GM23338 (cell line): ENCODE measurements at regions not wholly inside any gene's neighbourhood (a gene's known extent, or its start where the extent isn't known, plus 50 kb on each side); places are given as distances from the start of the nearest gene placed in this dataset.

Source experiments
- ATAC-seq: fragments of 200-7000 bp; cut with Tn5 transposase; 3 replicates; pipeline ENCODE4 v1.9.1; 2020
- DNase-seq: peaks from one replicate; pipeline ENCODE4 v3.0.0-alpha.2; 2015; ENCODE audit warnings: low spot score
- H2AFZ ChIP-seq: fragments of 200-600 bp; sonication (generic); 2 replicates; pipeline ENCODE4 v1.8.0; 2016; ENCODE audit warnings: antibody characterized with exemption, mild to moderate bottlenecking, moderate library complexity
- H3F3A ChIP-seq: fragments of 200-600 bp; sonication (generic); replicated peaks from 2 replicates; pipeline ENCODE4 v1.8.0; 2017; ENCODE audit warnings: antibody characterized with exemption, mixed run types, low read depth
- H3K27ac ChIP-seq: fragments of 200-600 bp; sonication (generic); 2 replicates; pipeline ENCODE4 v1.6.1; 2016; ENCODE audit warnings: low read depth
- H3K27me3 ChIP-seq: fragments of 200-600 bp; sonication (generic); 2 replicates; pipeline ENCODE4 v1.8.0; 2016; ENCODE audit warnings: mild to moderate bottlenecking, mixed run types, moderate library complexity; ENCODE audit not compliant: insufficient read depth
- H3K36me3 ChIP-seq: fragments of 200-600 bp; sonication (generic); 2 replicates; pipeline ENCODE4 v1.8.0; 2016; ENCODE audit warnings: mild to moderate bottlenecking; ENCODE audit not compliant: insufficient read depth
- H3K4me1 ChIP-seq: fragments of 200-600 bp; sonication (generic); 2 replicates; pipeline ENCODE4 v1.8.0; 2016; ENCODE audit warnings: mild to moderate bottlenecking, moderate library complexity; ENCODE audit not compliant: insufficient read depth
- H3K4me2 ChIP-seq: fragments of 200-600 bp; sonication (generic); 2 replicates; pipeline ENCODE4 v1.7.1; 2017; ENCODE audit warnings: mixed run types
- H3K4me3 ChIP-seq: fragments of 200-600 bp; sonication (generic); 2 replicates; pipeline ENCODE4 v1.6.1; 2016; ENCODE audit warnings: mixed run types
- H3K79me2 ChIP-seq: fragments of 200-600 bp; sonication (generic); replicated peaks from 2 replicates; pipeline ENCODE4 v1.8.0; 2017; ENCODE audit warnings: mild to moderate bottlenecking; ENCODE audit not compliant: insufficient read depth
- H3K9me2 ChIP-seq: fragments of 200-600 bp; sonication (generic); 2 replicates; pipeline ENCODE4 v1.8.0; 2017; ENCODE audit not compliant: insufficient read depth
- H4K20me1 ChIP-seq: fragments of 200-600 bp; sonication (generic); replicated peaks from 2 replicates; pipeline ENCODE4 v1.8.0; 2017; ENCODE audit warnings: mild to moderate bottlenecking; ENCODE audit not compliant: insufficient read depth
- H3K27ac Mint-ChIP-seq: 2 replicates; pipeline ENCODE4 v1.8.0; 2020; ENCODE audit warnings: inconsistent platforms, mild to moderate bottlenecking, moderate library complexity, mixed read lengths
- H3K27me3 Mint-ChIP-seq: 3 replicates; pipeline ENCODE4 v1.8.0; 2022; ENCODE audit warnings: low read depth, mild to moderate bottlenecking, moderate library complexity, mixed read lengths, inconsistent platforms; ENCODE audit not compliant: insufficient read depth, poor library complexity
- H3K36me3 Mint-ChIP-seq: 3 replicates; pipeline ENCODE4 v1.8.0; 2021; ENCODE audit warnings: low read depth, mild to moderate bottlenecking, inconsistent platforms, moderate library complexity, mixed read lengths
- H3K4me1 Mint-ChIP-seq: 3 replicates; pipeline ENCODE4 v1.8.0; 2020; ENCODE audit warnings: mild to moderate bottlenecking, inconsistent platforms, mixed read lengths
- H3K4me3 Mint-ChIP-seq: 3 replicates; pipeline ENCODE4 v1.8.0; 2021; ENCODE audit warnings: moderate library complexity, mild to moderate bottlenecking, inconsistent platforms, mixed read lengths
- H3K9me3 Mint-ChIP-seq: 3 replicates; pipeline ENCODE4 v1.8.0; 2020; ENCODE audit warnings: moderate library complexity, mild to moderate bottlenecking, inconsistent platforms, mixed read lengths
- CREB1 ChIP-seq: fragments of 250-450 bp; sonication (Bioruptor Pico); IDR thresholded peaks from 2 replicates; pipeline ENCODE4 v1.5.0; 2020; ENCODE audit warnings: low read depth, mild to moderate bottlenecking, moderate library complexity
- CTCF ChIP-seq, 2 experiments: fragments of 200-600 bp in 1 of 2; sonication (generic) in 1 of 2; conservative IDR thresholded peaks; 2 replicates each; pipeline versions ENCODE4 v1.5.1 to v1.6.1; 2016 to 2017; ENCODE audit warnings: antibody characterized with exemption in 2 of 2, low read depth in 2 of 2, mild to moderate bottlenecking in 2 of 2, moderate library complexity in 1 of 2
- ETS1 ChIP-seq: IDR thresholded peaks from 2 replicates; pipeline ENCODE4 v1.6.1; 2016; ENCODE audit warnings: antibody characterized with exemption
- EZH2 ChIP-seq: fragments of 200-600 bp; sonication (generic); IDR thresholded peaks from one replicate; pipeline ENCODE4 v1.8.0; 2017; ENCODE audit warnings: antibody characterized with exemption, mild to moderate bottlenecking, low read depth; ENCODE audit not compliant: unreplicated experiment
- EZH2phosphoT487 ChIP-seq: fragments of 200-600 bp; sonication (generic); IDR thresholded peaks from one replicate; pipeline ENCODE4 v1.8.1; 2018; ENCODE audit warnings: antibody characterized with exemption; ENCODE audit not compliant: unreplicated experiment
- JUNB ChIP-seq: IDR thresholded peaks from one replicate; pipeline ENCODE4 v1.6.1; 2016; ENCODE audit warnings: antibody characterized with exemption; ENCODE audit not compliant: unreplicated experiment
- NANOG ChIP-seq: IDR thresholded peaks from 2 replicates; pipeline ENCODE4 v1.6.1; 2016; ENCODE audit warnings: antibody characterized with exemption, borderline replicate concordance
- POLR2AphosphoS5 ChIP-seq: IDR thresholded peaks from 2 replicates; pipeline ENCODE4 v1.6.1; 2016; ENCODE audit warnings: antibody characterized with exemption, low read depth
- REST ChIP-seq: IDR thresholded peaks from one replicate; pipeline ENCODE4 v1.6.1; 2018; ENCODE audit warnings: antibody characterized with exemption; ENCODE audit not compliant: unreplicated experiment
- STAT1 ChIP-seq: IDR thresholded peaks from one replicate; pipeline ENCODE4 v1.6.1; 2016; ENCODE audit warnings: antibody characterized with exemption; ENCODE audit not compliant: unreplicated experiment
- ZNF114 ChIP-seq: fragments of 250-450 bp; sonication (Bioruptor Pico); IDR thresholded peaks from 2 replicates; pipeline ENCODE4 v1.5.0; 2020; ENCODE audit warnings: mild to moderate bottlenecking, moderate library complexity
- ZNF331 ChIP-seq: fragments of 250-450 bp; sonication (Bioruptor Pico); IDR thresholded peaks from 2 replicates; pipeline ENCODE4 v1.5.0; 2020; ENCODE audit warnings: low read depth, mild to moderate bottlenecking, moderate library complexity
- ZNF462 ChIP-seq: fragments of 250-450 bp; sonication (Bioruptor Pico); IDR thresholded peaks from 2 replicates; pipeline ENCODE4 v1.5.0; 2020; ENCODE audit warnings: mild to moderate bottlenecking, moderate library complexity

- TF ChIP-seq CTCF (conservative IDR thresholded peaks at IDR 0.05; ENCODE audit: low read depth in 2 of 2), result no peak
- TF ChIP-seq ETS1, result no peak
- no peak for TF ChIP-seq STAT1
- no peak for TF ChIP-seq ZNF114 (CRISPR knock-in tag)
- no peak for TF ChIP-seq EZH2
- TF ChIP-seq ZNF331, result no peak
- TF ChIP-seq ZNF462 (CRISPR knock-in tag), result no peak
- no peak for TF ChIP-seq CREB1 (CRISPR knock-in tag)
- no peak for TF ChIP-seq EZH2phosphoT487
- no peak for TF ChIP-seq NANOG
- TF ChIP-seq POLR2AphosphoS5, result no peak
- no peak for TF ChIP-seq REST
- no peak for TF ChIP-seq JUNB
- H3K27ac ChIP-seq, result no peak overlapping the region
- H3K27ac Mint-ChIP-seq, result no peak overlapping the region
- no peaks in the 10 kb centered on the region for H3F3A ChIP-seq
- H3K79me2 ChIP-seq, result no peaks in the 10 kb centered on the region
- H3K9me2 ChIP-seq, result no peaks in the 10 kb centered on the region
- no peaks in the 10 kb centered on the region for H3K36me3 Mint-ChIP-seq
- H2AFZ ChIP-seq, result no peak overlapping the region
- no peak overlapping the region for H3K4me3 ChIP-seq
- no peak overlapping the region for H3K4me2 ChIP-seq
- no peaks in the 10 kb centered on the region for H3K4me1 Mint-ChIP-seq
- DNase-seq (no peak), ATAC-seq (no peak)
- peaks cover 7% of the 10 kb centered on the region for H3K27me3 Mint-ChIP-seq
- no peaks in the 10 kb centered on the region for H4K20me1 ChIP-seq
- H3K9me3 Mint-ChIP-seq, result peaks cover 52% of the 10 kb centered on the region
- H3K36me3 ChIP-seq, result no peaks in the 10 kb centered on the region
- no peak overlapping the region for H3K4me3 Mint-ChIP-seq
- H3K27me3 ChIP-seq, result no peaks in the 10 kb centered on the region
- H3K4me1 ChIP-seq, result no peaks in the 10 kb centered on the region
These were observed 509.6 kb downstream of the CMPK2 start for GRCh38 chr2:6355886-6356761.
